ENCODE measurements at regions not wholly inside any gene's neighbourhood (a gene's known extent, or its start where the extent isn't known, plus 50 kb on each side); places are given as distances from the start of the nearest gene placed in this dataset.

DNA sequence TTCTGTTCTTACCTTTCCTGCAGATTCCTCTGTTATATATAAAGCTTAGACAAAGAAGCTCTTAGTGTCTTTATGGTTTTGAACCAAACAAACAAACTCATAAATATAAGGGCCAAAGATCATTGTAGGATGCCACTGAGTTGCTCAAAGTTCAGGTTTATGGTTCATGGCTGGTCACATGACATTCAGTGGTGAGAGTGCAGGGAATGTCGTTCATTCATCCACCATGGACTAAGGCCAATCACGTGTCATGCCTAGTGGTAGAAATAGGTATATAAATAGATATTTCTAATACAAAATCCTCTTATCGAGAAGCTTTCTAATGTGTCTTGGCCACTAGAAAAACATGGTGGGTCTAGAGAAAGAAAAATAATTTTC lies 119.4 kb downstream of the GATA3 start:
- TF ChIP-seq ZNF274 (IDR thresholded peaks at IDR 0.05; ENCODE audit: low read depth, low read length): no peak
- no peak for TF ChIP-seq YY1 (IDR thresholded peaks at IDR 0.05; ENCODE audit: insufficient read depth, insufficient read length)
